Mononuclear cell (primary cell): ENCODE measurements at regions not wholly inside any gene's neighbourhood (a gene's known extent, or its start where the extent isn't known, plus 50 kb on each side); places are given as distances from the start of the nearest gene placed in this dataset.

Source experiments
- H3K27me3 ChIP-seq: 2 replicates; pipeline ENCODE4 v1.6.0; 2011; ENCODE audit warnings: low read length, control low read depth; ENCODE audit not compliant: insufficient read depth
- H3K4me1 ChIP-seq: 2 replicates; pipeline ENCODE4 v1.5.1; 2011; ENCODE audit warnings: mild to moderate bottlenecking, low read length, control low read depth; ENCODE audit not compliant: insufficient read depth
- H3K4me3 ChIP-seq: 2 replicates; pipeline ENCODE4 v1.5.1; 2011; ENCODE audit warnings: mild to moderate bottlenecking, low read length, moderate library complexity
- H3K9me3 ChIP-seq: 2 replicates; pipeline ENCODE4 v1.5.1; 2011; ENCODE audit warnings: low read depth, mild to moderate bottlenecking, control low read depth, low read length

DNA sequence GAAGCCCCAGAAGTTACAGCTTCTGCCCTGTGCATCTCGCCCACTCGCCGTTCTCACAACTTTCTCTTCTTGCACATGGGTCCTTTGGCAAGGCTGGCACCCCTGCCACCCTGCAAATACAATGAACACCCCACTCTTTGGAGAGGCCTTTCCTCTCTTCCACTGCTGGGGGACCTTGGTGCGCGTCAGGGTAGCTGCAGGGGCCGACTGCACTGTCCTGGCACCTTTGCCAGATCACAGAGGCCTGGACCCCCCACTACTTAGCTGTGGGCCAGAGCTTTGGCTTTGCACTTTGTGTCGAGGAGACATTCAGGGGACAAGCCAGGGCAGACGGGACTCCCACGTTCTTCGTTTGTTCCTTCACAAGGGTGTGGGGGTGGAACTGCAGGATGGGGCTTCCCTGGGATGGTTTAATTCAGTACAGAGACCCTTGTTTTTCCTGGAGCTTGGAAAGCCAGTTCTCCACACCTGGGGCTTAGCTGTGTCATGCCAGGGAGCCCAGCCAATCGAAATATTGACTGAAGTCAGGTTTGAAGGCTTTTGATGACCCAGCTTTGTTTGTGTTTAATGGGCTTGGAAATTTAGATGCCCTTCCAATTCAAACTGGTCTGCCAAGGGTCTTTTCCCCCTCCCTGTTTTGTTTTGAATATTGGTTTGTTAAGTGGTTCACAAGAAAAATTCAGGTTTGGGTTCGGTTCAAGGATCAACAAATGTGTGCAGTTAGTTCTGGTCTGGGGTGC is 256.1 kb upstream of the TLE3 start:
- no peak overlapping the region for H3K4me3 ChIP-seq
- H3K9me3 ChIP-seq: no peaks in the 10 kb centered on the region
- peaks cover 13% of the 10 kb centered on the region for H3K4me1 ChIP-seq
- no peaks in the 10 kb centered on the region for H3K27me3 ChIP-seq

DNA sequence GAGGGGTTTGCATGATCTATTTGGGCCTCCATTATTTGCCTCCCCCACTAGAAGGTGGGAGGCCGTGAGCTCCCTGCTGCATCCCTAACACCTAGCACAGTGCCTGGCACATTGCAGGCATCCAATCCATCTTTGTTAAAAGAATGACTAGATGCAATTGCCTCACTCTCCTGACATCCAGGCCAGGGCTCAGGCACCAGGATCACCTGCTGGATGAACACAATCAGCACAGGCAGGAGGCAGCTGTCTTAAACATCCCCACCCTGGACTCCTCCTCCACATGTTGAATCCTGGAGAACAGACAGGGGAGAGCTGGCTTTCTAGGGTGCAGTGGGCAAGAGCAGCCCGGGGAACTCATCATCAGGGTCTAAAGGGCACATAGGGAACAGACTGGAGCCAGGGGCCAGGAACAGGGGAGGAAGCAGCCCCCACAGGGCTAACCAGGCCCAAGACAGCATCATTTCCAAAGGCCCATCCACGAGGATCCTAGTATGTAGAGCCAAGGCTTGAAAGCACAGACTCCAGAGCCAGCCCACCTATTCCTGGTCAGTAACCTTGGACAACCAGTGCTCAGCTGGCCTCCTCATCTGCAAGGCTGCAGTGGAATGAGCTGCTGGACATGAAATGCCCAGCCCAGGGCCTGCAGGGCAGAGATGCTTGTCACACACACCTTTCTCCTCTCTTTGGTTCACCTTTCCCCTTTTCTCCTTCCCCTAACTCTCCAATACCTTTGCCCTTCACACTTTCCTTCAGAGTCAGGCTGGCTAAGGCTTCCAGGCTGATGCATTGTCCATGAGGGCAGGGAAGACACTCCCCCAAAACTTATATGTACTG is 254.4 kb upstream of the TLE3 start:
- Histone ChIP-seq H3K4me1 (peaks cover 23% of the 10 kb centered on the region), H3K27me3 (no peaks in the 10 kb centered on the region), H3K9me3 (no peaks in the 10 kb centered on the region), H3K4me3 (no peak overlapping the region)

DNA sequence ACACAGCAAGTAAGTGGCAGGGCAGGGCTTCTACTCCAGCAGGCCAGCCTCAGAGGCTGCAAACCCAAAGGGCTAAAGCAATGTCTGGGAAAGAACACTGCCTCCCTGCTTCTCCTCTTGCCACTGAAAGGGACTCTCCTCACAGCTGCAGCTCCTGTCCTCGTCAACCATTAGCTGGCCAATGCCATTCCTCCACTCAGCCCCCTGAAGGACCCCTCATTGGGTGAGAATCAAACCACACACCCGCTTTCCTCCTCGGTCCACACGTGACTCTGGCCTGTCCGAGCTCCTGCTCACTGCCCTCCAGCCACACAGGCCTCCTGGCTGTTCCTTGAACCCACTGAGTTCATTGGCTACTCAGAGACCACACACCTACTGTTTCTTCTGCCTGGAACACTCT is 253.7 kb upstream of the TLE3 start:
- H3K4me3 ChIP-seq: no peak overlapping the region
- no peaks in the 10 kb centered on the region for H3K9me3 ChIP-seq
- no peaks in the 10 kb centered on the region for H3K27me3 ChIP-seq

DNA sequence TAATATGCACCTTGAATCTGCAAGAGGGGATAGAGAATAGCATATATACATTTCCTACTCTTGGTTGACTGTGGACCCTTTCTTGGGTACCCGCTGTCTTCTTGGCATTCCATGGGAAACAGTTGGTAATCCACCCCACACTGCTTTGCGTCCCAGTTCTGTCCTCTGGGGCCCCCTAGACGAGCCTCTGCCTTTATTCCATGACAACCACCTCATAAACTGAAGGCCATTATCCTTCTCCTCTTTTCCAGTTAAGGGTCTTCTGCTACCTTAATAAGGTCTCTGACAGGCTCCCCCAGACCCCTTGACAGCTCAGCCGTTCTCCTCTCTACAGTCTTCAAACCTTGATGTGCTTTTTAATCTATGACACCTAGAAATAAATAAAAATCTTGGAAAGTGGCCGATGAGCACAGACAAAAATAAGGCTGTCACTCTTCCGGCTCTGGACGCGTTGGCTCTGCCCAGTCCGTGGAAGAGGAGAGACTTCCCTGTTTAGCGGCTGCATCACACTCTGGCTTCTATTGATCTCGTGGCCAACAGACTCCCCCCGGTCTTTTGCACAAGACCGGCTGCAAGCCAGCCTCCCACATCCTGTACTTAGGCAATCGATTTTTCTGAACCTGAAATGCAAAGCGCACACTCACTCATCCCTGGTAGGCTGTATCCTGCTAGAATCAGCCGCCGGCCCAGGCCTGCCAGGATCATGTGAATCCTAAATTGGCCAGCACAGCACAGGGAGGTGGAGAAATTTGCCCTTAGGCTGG is 251.0 kb upstream of the TLE3 start:
- Histone ChIP-seq H3K9me3 (no peaks in the 10 kb centered on the region), H3K27me3 (no peaks in the 10 kb centered on the region), H3K4me3 (no peak overlapping the region), H3K4me1 (peaks cover 23% of the 10 kb centered on the region)

More for the DNA sequence above, 253.7 kb upstream of the TLE3 start:
- peaks cover 23% of the 10 kb centered on the region for H3K4me1 ChIP-seq

DNA sequence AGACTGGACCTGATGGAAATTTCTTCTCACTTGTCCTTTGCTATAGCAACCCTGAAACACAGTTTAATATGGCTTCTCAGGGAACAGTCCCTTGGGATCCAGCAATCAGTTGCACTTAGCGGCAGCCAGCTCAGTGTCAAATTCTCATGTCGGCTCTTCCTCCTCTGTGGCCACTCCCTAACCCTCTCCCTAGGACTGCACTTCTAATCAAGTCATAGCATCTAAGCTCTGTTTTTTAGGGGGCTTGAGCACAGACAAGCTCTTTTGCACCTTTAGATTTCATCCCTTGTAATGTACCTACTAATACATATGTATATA is 250.5 kb upstream of the TLE3 start:
- H3K27me3 ChIP-seq: no peaks in the 10 kb centered on the region
- peaks cover 23% of the 10 kb centered on the region for H3K4me1 ChIP-seq
- no peak overlapping the region for H3K4me3 ChIP-seq
- H3K9me3 ChIP-seq: no peaks in the 10 kb centered on the region

DNA sequence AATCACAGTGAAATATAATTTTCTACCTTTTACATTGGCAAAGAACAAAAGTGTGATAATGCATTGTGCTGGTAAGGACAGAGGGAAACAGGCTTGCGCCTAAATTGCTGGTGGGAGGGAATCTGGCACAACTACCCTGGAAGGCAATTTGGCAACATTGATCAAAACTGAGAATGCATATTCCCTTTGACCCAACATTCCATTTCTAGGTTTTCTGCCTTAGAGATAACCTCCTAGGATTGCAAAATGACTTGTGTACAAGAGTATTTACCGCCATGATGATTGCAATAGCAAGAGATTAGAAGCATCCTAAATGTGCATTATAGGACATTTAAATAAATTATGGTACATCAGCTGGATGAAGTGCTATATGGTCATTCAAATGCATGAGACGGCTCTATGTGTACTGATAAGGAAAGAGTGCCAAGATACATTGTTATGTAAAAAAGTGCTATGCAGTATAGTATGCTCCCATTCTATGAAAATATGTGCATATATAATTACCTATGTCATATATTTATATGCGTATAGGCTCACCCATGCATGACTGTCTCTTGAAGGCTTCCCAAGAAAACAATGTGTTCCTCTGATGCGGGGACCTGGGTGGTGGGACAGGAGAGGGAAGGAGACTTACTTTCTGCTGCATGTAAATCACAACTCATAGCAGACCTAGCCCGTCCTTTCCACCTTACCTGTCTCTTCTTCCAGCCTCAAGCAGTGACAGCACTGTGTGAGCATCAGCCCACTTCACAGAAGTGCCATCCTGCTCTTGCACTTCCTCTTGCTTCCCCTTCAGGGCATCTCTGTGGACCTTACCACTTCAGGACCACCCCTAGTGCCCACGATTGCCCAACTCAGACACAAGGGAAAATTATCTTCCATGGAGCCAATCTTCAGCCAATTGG is 249.9 kb upstream of the TLE3 start:
- Histone ChIP-seq H3K4me1 (peaks cover 23% of the 10 kb centered on the region), H3K27me3 (no peaks in the 10 kb centered on the region), H3K4me3 (no peak overlapping the region), H3K9me3 (no peaks in the 10 kb centered on the region)

DNA sequence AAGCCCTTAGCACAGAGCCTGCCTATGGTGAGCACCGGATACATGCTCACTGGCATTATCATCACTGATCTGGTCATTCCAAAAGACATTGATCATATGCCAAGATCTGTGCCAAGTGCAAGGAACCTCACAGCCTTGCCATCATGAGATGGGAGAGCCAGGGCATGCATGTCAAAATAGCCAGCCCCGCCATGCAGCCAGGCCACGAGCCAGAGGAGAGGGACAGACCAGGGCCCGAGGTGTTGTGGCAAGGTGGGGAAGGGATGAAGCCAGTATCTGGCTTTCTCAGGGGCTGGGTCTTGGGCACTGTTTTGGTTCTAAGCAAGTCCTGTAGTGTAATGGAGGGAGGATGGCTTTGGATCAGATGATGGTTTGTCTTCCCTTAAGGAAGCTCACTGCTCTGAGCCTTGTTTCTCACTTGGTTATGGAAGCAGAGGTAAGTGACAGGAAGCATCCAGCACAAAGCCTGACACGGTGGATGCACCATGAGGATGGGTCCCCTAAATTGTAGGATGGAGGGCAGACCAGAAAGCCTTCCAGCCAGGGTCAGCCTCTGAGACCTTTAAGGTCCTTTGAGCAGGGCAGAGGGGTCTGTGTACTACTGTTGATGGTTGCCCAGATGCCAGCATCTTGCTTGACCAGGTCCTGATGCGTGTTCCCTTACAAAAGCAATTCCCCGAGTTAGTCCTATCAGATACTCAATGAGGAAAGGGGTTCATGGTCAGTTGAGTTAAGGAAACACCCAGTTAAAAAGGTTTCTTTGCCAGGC is 247.7 kb upstream of the TLE3 start:
- Histone ChIP-seq H3K4me3 (no peak overlapping the region), H3K9me3 (no peaks in the 10 kb centered on the region), H3K4me1 (peaks cover 28% of the 10 kb centered on the region), H3K27me3 (no peaks in the 10 kb centered on the region)

DNA sequence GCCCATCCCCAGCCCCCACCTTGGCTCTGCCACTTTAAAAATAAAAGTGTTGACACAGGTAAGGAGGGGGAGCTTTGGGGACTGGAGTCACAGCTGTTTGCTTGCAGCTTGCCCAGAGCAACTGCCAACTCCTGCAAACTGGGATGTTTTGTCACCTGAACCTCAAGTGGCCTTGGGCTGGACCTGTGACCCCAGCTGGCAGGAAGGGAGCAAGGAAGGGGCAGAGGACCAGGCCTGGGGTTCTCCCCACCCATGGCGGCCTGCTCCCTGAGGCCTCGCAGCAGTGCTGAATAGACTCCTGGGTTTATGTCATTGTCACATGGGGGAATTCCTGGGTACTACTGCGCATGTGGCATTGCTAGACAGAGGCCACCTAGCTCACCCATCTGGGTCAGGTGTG is 246.9 kb upstream of the TLE3 start:
- Histone ChIP-seq H3K4me1 (peaks cover 31% of the 10 kb centered on the region), H3K4me3 (no peak overlapping the region), H3K27me3 (no peaks in the 10 kb centered on the region), H3K9me3 (no peaks in the 10 kb centered on the region)

DNA sequence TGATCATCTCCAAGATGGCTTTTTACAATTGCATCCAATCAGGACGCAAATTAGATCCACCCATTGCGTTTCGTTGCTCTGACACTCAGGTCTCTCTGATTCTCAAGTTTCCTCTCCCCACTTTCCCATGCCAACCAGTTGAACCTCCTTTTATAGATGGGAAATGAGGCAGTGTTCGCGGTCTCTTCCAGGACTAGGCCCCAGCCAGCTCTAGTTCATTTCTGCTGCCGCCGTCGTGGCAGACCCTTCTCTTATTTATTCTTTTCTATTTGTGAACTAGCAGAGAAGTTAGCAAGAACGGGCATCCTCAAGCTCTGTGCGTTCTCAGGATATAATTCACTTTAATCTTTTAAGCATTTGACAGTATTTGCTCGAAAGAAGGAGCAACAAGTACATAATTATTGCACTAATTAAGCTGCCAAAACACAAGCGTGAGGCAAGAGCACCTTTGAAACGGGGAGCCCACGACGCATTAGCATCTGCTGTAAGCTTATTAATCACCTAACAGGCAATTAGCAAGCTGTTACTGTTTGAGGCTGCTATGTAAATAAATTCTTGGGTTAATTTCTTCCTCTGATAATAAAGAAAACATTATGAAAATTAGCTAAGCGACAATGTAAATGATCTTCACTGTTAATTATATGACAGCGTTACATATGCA is 246.4 kb upstream of the TLE3 start:
- H3K4me3 ChIP-seq: no peak overlapping the region
- no peaks in the 10 kb centered on the region for H3K27me3 ChIP-seq
- no peaks in the 10 kb centered on the region for H3K9me3 ChIP-seq
- H3K4me1 ChIP-seq: peaks cover 30% of the 10 kb centered on the region

DNA sequence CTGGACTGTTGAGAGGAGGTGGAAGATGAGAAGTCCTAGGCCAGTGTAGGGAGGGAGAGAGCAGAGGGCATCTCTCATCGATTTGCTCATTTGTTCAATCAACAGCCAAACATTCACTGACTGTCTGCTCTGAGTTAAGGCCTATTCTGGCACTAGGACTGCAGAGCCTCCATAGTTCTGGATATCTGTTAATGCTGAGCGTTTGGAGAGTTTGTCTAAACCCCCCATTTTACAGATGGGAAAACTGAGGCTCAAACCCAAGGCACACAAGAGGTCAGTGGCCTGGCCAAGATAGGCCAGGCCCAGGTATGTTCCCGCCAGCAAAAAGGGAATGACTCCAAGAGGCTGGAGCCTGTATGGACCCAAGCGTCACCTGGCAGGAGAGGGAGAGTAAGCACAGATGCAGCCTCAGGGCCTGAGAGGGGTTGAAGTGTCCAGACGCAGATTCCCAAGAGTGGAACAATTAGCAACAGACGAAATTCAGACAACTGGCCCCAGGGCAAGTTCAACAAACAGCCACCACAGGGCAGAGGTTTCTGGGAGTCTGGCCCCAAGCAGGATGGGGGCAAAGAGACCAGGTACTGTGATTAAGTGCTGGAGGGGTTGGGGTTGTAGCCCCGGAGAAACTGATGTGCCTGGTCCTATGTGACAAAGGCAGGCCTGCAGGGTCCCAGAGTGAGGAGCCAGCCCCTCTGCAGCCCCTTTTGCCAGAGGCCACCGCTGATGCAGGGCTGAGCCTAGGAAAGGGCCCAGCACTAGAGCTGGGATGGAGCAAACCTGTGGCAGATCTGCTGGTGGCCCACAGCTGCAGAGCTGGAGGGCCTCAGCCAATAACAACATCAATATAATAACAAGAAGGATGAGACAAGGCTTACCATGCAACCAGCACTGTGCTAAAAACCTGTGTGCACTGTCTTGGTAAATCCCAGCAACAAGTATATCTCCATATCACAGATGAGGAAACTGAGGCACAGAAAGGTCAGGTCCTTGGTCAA is 245.1 kb upstream of the TLE3 start:
- Histone ChIP-seq H3K4me3 (no peak overlapping the region), H3K9me3 (no peaks in the 10 kb centered on the region), H3K4me1 (peaks cover 18% of the 10 kb centered on the region), H3K27me3 (no peaks in the 10 kb centered on the region)

DNA sequence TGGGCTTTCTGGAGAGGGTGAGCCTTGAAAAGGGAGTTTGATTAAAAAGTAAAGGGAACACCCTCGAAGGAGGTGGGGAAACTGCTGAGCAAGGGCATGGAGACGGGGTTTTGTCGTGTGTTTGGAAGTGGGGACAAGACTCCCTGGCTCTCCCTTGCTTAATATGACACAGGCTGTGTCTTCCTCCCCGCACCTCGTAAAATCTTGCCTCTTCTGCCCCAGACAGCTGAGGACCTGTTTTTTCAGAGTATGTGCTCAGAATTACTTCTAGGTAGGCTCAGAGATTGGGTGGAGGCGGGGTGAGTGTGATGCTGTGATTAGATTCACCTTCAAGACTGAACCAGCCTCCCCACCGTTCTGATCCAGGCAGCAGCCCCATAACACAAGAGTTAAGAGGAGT is 244.4 kb upstream of the TLE3 start:
- Histone ChIP-seq H3K4me3 (no peak overlapping the region), H3K9me3 (no peaks in the 10 kb centered on the region), H3K4me1 (peaks cover 18% of the 10 kb centered on the region), H3K27me3 (no peaks in the 10 kb centered on the region)

DNA sequence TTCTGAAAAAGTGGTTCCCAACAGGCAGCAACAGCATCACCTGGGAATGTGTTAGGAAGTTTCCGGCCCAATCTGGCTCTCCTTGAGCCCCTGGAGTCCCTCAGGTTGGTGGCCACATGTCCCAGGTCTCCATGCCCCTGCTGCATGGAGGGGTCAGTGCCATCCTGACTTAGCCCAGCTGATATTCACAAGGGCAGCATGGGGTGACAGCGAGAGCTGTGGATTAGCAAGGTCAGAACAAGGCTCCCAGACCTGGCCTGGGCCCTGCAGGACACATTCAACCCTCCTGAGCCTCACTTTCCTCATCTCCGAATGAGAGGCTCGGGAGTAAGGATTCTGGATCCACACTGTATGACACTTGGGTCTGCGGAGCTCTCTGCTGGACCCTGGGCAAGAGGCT is 243.8 kb upstream of the TLE3 start:
- Histone ChIP-seq H3K9me3 (no peaks in the 10 kb centered on the region), H3K4me3 (no peak overlapping the region), H3K27me3 (no peaks in the 10 kb centered on the region), H3K4me1 (peaks cover 24% of the 10 kb centered on the region)

DNA sequence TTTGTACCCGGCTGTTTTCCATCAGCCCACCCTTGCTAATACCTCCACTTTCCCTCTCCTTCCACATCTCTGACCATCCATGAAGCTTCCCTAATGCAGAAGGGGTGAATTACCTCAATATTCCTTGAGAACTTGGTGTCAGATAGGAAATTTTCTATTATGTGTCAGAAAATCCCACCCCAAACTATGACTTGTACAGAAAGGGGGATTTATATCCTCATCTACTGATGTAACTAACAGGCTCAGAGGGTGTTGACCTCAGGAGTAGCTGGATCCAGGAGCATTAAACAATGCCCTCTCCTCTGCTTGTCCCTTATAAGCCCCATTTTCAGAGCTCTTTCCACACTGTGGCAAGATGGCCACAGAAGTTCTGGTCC is 242.8 kb upstream of the TLE3 start:
- Histone ChIP-seq H3K4me1 (peaks cover 31% of the 10 kb centered on the region), H3K27me3 (no peaks in the 10 kb centered on the region), H3K9me3 (no peaks in the 10 kb centered on the region), H3K4me3 (no peak overlapping the region)
